ENCODE measurements at regions not wholly inside any gene's neighbourhood (a gene's known extent, or its start where the extent isn't known, plus 50 kb on each side); places are given as distances from the start of the nearest gene placed in this dataset.

DNA sequence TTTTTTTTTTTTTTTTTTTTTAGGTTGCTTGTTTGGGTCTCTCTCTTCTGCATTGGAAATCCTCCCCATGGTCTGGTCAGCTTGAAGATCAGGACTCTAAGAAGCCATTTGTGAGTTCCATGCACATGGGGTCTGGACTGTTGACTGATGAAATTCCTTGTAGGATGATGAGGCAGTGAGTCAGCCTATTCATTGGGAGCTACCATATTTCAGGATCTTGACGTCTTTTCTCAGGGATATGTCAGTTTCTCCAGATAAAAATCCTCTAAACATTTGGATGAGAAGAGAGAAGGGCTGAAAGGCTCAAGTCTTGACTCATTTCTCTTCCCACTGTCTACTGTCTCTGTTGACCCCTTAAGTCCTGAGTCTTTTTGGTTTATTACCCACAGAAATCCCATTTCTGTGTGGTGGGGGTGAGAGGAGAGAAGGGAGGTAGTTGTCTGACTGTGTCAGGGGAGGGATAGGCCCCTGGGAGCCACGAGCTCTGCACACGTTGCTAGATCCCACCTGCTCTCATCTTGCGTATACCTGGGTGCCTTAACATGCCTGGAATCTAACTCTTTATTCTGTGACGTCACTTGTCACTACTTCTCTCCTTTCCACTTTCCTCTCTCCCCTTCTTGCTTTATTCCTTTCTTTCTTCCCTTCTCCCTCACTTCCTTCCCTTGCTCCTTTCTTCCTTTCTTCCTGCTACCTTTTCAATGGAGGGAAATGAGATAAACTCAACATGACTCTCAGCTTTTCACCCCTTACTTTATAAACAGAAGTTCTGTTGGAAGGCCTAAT is 333.1 kb upstream of the XYLT1 start:
- TF ChIP-seq, protein P1, sequence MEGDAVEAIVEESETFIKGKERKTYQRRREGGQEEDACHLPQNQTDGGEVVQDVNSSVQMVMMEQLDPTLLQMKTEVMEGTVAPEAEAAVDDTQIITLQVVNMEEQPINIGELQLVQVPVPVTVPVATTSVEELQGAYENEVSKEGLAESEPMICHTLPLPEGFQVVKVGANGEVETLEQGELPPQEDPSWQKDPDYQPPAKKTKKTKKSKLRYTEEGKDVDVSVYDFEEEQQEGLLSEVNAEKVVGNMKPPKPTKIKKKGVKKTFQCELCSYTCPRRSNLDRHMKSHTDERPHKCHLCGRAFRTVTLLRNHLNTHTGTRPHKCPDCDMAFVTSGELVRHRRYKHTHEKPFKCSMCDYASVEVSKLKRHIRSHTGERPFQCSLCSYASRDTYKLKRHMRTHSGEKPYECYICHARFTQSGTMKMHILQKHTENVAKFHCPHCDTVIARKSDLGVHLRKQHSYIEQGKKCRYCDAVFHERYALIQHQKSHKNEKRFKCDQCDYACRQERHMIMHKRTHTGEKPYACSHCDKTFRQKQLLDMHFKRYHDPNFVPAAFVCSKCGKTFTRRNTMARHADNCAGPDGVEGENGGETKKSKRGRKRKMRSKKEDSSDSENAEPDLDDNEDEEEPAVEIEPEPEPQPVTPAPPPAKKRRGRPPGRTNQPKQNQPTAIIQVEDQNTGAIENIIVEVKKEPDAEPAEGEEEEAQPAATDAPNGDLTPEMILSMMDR (IDR thresholded peaks at IDR 0.05) = no peak
- TF ChIP-seq POLR2AphosphoS5 (IDR thresholded peaks at IDR 0.05) = no peak
- TF ChIP-seq POLR2A (IDR thresholded peaks at IDR 0.05) = no peak

Measured in breast epithelium (tissue), 3 donors.